NCI-H82 treated with DMSO at 0.1 percent for 48 hours (cell line): ENCODE measurements at regions not wholly inside any gene's neighbourhood (a gene's known extent, or its start where the extent isn't known, plus 50 kb on each side); places are given as distances from the start of the nearest gene placed in this dataset.
"Not testable (repeated sequence)": the region's sequence is repeated elsewhere in the genome, so short reads cannot be mapped to it uniquely, and the experiment has no call there.

ENCODE experiments used
- DNase-seq: peaks from one replicate; lab custom pipeline; 2025; ENCODE audit not compliant: unreplicated experiment; lab: John Stamatoyannopoulos, UW

- no peak for DNase-seq
These were observed 267.2 kb upstream of the PFKP start for GRCh38 chr10:2800178-2800577.

GRCh38 chr10:2798336-2799022 lies 268.9 kb upstream of the PFKP start:
- peak; percentile 87 for DNase-seq

- DNase-seq: no peak
These were observed 275.4 kb upstream of the PFKP start for GRCh38 chr10:2791774-2792443.

- DNase-seq: no peak
These were observed 276.8 kb upstream of the PFKP start for GRCh38 chr10:2790396-2791188.

GRCh38 chr10:2786251-2786650 lies 281.1 kb upstream of the PFKP start:
- no peak for DNase-seq

GRCh38 chr10:2784766-2785165 lies 282.6 kb upstream of the PFKP start:
- DNase-seq: no peak

GRCh38 chr10:2782950-2783349 lies 284.4 kb upstream of the PFKP start:
- DNase-seq: no peak

GRCh38 chr10:2782265-2782664 lies 285.1 kb upstream of the PFKP start:
- no peak for DNase-seq

- DNase-seq: no peak
These were observed 289.5 kb upstream of the PFKP start for GRCh38 chr10:2777666-2778355.

- DNase-seq: no peak
These were observed 294.3 kb upstream of the PFKP start for GRCh38 chr10:2772816-2773631.

GRCh38 chr10:2772135-2772534 lies 295.2 kb upstream of the PFKP start:
- no peak for DNase-seq

- not testable (repeated sequence) for DNase-seq
These were observed 300.1 kb upstream of the PFKP start for GRCh38 chr10:2767293-2767692.

- DNase-seq: no peak
These were observed 305.4 kb upstream of the PFKP start for GRCh38 chr10:2761971-2762370.

GRCh38 chr10:2761311-2761710 lies 306.0 kb upstream of the PFKP start:
- DNase-seq: no peak

GRCh38 chr10:2760736-2761135 lies 306.6 kb upstream of the PFKP start:
- DNase-seq: no peak

- no peak for DNase-seq
These were observed 308.1 kb upstream of the PFKP start for GRCh38 chr10:2759233-2759632.

- DNase-seq: no peak
These were observed 312.4 kb upstream of the PFKP start for GRCh38 chr10:2754943-2755342.

- no peak for DNase-seq
These were observed 319.1 kb upstream of the PFKP start for GRCh38 chr10:2748287-2748686.

- DNase-seq: no peak
These were observed 320.7 kb upstream of the PFKP start for GRCh38 chr10:2746638-2747037.

GRCh38 chr10:2745666-2746065 lies 321.7 kb upstream of the PFKP start:
- no peak for DNase-seq
